CD4-positive, CD25-positive, alpha-beta regulatory T cell (primary cell): ENCODE measurements at regions not wholly inside any gene's neighbourhood (a gene's known extent, or its start where the extent isn't known, plus 50 kb on each side); places are given as distances from the start of the nearest gene placed in this dataset.

Source experiments
- ATAC-seq, 2 donors: fragments of 150-1000 bp; cut with Tn5 transposase; one replicate each; pipeline ENCODE4 v1.10.0; 2021; ENCODE audit warnings: low read depth in 2 of 2, moderate number of reproducible peaks in 2 of 2, moderate library complexity in 1 of 2
- DNase-seq, 3 donors: peaks; one replicate each; pipeline versions ENCODE4 v3.0.0 to v3.0.0-alpha.2; 2012 to 2022; ENCODE audit warnings: mixed read lengths in 1 of 3
- H3K27ac ChIP-seq: one replicate; pipeline ENCODE4 v1.7.0; 2013; ENCODE audit warnings: mild to moderate bottlenecking, low read length; ENCODE audit not compliant: insufficient read depth, poor library complexity, severe bottlenecking
- H3K27me3 ChIP-seq: one replicate; pipeline ENCODE4 v1.7.0; 2013; ENCODE audit warnings: low read length; ENCODE audit not compliant: control insufficient read depth, insufficient read depth
- H3K36me3 ChIP-seq: one replicate; pipeline ENCODE4 v1.7.0; 2013; ENCODE audit warnings: mild to moderate bottlenecking, low read length, moderate library complexity; ENCODE audit not compliant: control insufficient read depth, insufficient read depth
- H3K4me1 ChIP-seq: 2 replicates; pipeline ENCODE4 v1.7.0; 2013; ENCODE audit warnings: mild to moderate bottlenecking, low read length; ENCODE audit not compliant: insufficient read depth, control insufficient read depth, poor library complexity, severe bottlenecking
- H3K4me3 ChIP-seq: one replicate; pipeline ENCODE4 v1.7.0; 2013; ENCODE audit warnings: low read depth, mild to moderate bottlenecking, low read length, moderate library complexity
- H3K9me3 ChIP-seq, 2 experiments: 1 replicate in 1 of 2; 2 replicates in 1 of 2; pipeline ENCODE4 v1.7.0; 2013; ENCODE audit warnings: low read length in 2 of 2, mild to moderate bottlenecking in 1 of 2, moderate library complexity in 1 of 2; ENCODE audit not compliant: control insufficient read depth in 2 of 2
- H3K27ac Mint-ChIP-seq, 3 donors: one replicate each; pipeline ENCODE4 v1.8.0; 2020 to 2022; ENCODE audit warnings: mild to moderate bottlenecking in 3 of 3, mixed read lengths in 3 of 3, moderate library complexity in 2 of 3
- H3K27me3 Mint-ChIP-seq: one replicate; pipeline ENCODE4 v1.8.0; 2022; ENCODE audit warnings: mild to moderate bottlenecking, mixed read lengths
- H3K36me3 Mint-ChIP-seq: one replicate; pipeline ENCODE4 v1.8.0; 2020; ENCODE audit warnings: mixed read lengths
- H3K4me1 Mint-ChIP-seq, 4 donors: one replicate each; pipeline ENCODE4 v1.8.0; 2020 to 2022; ENCODE audit warnings: mixed read lengths in 4 of 4, mild to moderate bottlenecking in 1 of 4
- H3K4me3 Mint-ChIP-seq, 4 donors: one replicate each; pipeline ENCODE4 v1.8.0; 2020 to 2022; ENCODE audit warnings: mild to moderate bottlenecking in 4 of 4, mixed read lengths in 4 of 4, moderate library complexity in 3 of 4
- H3K9me3 Mint-ChIP-seq, 7 donors: one replicate each; pipeline ENCODE4 v1.8.0; 2020 to 2022; ENCODE audit warnings: mixed read lengths in 7 of 7, mild to moderate bottlenecking in 3 of 7, moderate library complexity in 2 of 7

DNA sequence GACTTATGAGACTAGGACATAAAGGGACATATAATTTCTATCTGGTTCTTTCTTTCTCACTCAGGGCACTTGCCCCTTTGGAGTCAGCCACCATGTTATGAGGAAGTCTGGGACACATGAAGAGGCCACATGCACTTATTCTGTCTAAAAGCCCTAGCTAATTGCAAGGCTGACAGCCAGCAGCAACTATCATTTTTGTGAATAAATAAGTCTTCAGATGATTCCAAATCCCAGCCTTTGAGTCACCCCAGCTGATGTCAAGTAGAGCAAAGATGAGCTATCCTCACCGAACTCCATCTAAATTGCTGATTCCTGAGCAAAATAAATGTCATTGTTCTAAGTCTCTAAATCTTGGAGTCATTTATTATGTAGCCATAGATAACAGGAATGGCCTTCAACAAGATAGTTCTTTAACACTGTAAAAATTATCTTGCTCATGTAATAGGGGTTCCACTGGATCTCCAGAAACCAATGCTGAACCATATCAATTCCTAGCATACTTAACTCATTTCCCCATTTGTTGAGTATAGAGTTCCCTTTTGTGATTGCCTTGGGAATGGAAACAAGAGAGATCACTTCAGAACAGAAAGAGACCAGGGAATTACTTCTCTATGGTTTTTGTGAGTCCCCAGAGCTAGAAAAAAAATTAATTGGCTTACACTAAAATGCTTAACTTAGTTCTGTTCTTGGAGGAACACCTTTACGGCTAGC, 50.6 kb upstream of the FN1 start:
- Histone ChIP-seq H3K36me3 (no peaks in the 10 kb centered on the region), H3K27ac (no peak overlapping the region), H3K27me3 (peaks cover 2% of the 10 kb centered on the region), H3K4me3 (no peak overlapping the region), H3K4me1 (no peaks in the 10 kb centered on the region), H3K9me3 (no peaks in the 10 kb centered on the region)
- Mint-ChIP-seq H3K27me3 (no peaks in the 10 kb centered on the region), H3K36me3 (no peaks in the 10 kb centered on the region), H3K27ac (no peak overlapping the region), H3K4me1 (no peaks in the 10 kb centered on the region), H3K4me3 (no peak overlapping the region), H3K9me3 (peaks cover 0 to 4% (median 2%) of the 10 kb centered on the region in 7 donors)
- ATAC-seq (no peak), DNase-seq (no peak)
